H9 (cell line): ENCODE measurements at regions not wholly inside any gene's neighbourhood (a gene's known extent, or its start where the extent isn't known, plus 50 kb on each side); places are given as distances from the start of the nearest gene placed in this dataset.

Experiments used
- DNase-seq: peaks from one replicate; pipeline ENCODE4 v3.0.0-alpha.2; 2017
- H2AFZ ChIP-seq: one replicate; pipeline ENCODE4 v1.6.1; 2013; ENCODE audit warnings: mild to moderate bottlenecking, low read length, control low read depth, moderate library complexity
- H2AK5ac ChIP-seq: 2 replicates; pipeline ENCODE4 v1.6.1; 2013; ENCODE audit warnings: low read length, control low read depth, mixed read lengths; ENCODE audit not compliant: insufficient read length
- H2BK120ac ChIP-seq: one replicate; pipeline ENCODE4 v1.6.1; 2013; ENCODE audit warnings: low read depth, mild to moderate bottlenecking, low read length, control low read depth, inconsistent platforms; ENCODE audit not compliant: poor library complexity, severe bottlenecking
- H2BK12ac ChIP-seq: 2 replicates; pipeline ENCODE4 v1.6.1; 2013; ENCODE audit warnings: low read length, control low read depth, mixed read lengths, low read depth; ENCODE audit not compliant: insufficient read length
- H2BK15ac ChIP-seq: 2 replicates; pipeline ENCODE4 v1.6.1; 2013; ENCODE audit warnings: low read depth, low read length, control low read depth
- H2BK20ac ChIP-seq: one replicate; pipeline ENCODE4 v1.6.1; 2013; ENCODE audit warnings: low read depth, mild to moderate bottlenecking, low read length, control low read depth, inconsistent platforms; ENCODE audit not compliant: poor library complexity, severe bottlenecking
- H2BK5ac ChIP-seq: 2 replicates; pipeline ENCODE4 v1.6.1; 2013; ENCODE audit warnings: low read length, control low read depth, mixed read lengths; ENCODE audit not compliant: insufficient read length
- H3K14ac ChIP-seq: 2 replicates; pipeline ENCODE4 v1.6.1; 2013; ENCODE audit warnings: low read length, control low read depth; ENCODE audit not compliant: insufficient read depth
- H3K18ac ChIP-seq: 2 replicates; pipeline ENCODE4 v1.6.1; 2013; ENCODE audit warnings: low read depth, mild to moderate bottlenecking, mixed read lengths, low read length, control low read depth; ENCODE audit not compliant: insufficient read length
- H3K23ac ChIP-seq: 2 replicates; pipeline ENCODE4 v1.6.1; 2013; ENCODE audit warnings: low read length, control low read depth, mixed read lengths, low read depth; ENCODE audit not compliant: insufficient read length
- H3K23me2 ChIP-seq: 2 replicates; pipeline ENCODE4 v1.6.1; 2013; ENCODE audit warnings: low read depth, mild to moderate bottlenecking, mixed read lengths, low read length, control low read depth; ENCODE audit not compliant: insufficient read length, poor library complexity, severe bottlenecking
- H3K27ac ChIP-seq: 2 replicates; pipeline ENCODE4 v1.5.1; 2013; ENCODE audit warnings: low read length, control low read depth, mixed read lengths, low read depth; ENCODE audit not compliant: insufficient read length
- H3K27me3 ChIP-seq: 2 replicates; pipeline ENCODE4 v1.6.1; 2013; ENCODE audit warnings: low read length, control low read depth, inconsistent platforms; ENCODE audit not compliant: insufficient read depth
- H3K4ac ChIP-seq: 2 replicates; pipeline ENCODE4 v1.6.1; 2013; ENCODE audit warnings: low read depth, mild to moderate bottlenecking, control low read depth, inconsistent platforms, low read length, moderate library complexity
- H3K4me1 ChIP-seq: 2 replicates; pipeline ENCODE4 v1.6.1; 2013; ENCODE audit warnings: low read length, control low read depth, inconsistent platforms; ENCODE audit not compliant: insufficient read depth
- H3K4me2 ChIP-seq: 2 replicates; pipeline ENCODE4 v1.6.1; 2013; ENCODE audit warnings: low read length, control low read depth, mixed read lengths; ENCODE audit not compliant: insufficient read length, insufficient read depth
- H3K56ac ChIP-seq: 2 replicates; pipeline ENCODE4 v1.6.1; 2013; ENCODE audit warnings: low read depth, mild to moderate bottlenecking, mixed read lengths, low read length, control low read depth; ENCODE audit not compliant: insufficient read length
- H3K79me1 ChIP-seq: 2 replicates; pipeline ENCODE4 v1.6.1; 2013; ENCODE audit warnings: low read depth, mild to moderate bottlenecking, moderate library complexity, low read length, control low read depth, inconsistent platforms; ENCODE audit not compliant: insufficient read depth, poor library complexity, severe bottlenecking
- H3K79me2 ChIP-seq: 2 replicates; pipeline ENCODE4 v1.6.1; 2013; ENCODE audit warnings: low read length, control low read depth, inconsistent platforms; ENCODE audit not compliant: insufficient read depth
- H3K9ac ChIP-seq: 2 replicates; pipeline ENCODE4 v1.6.1; 2013; ENCODE audit warnings: low read length, control low read depth, mixed read lengths; ENCODE audit not compliant: insufficient read length; ENCODE audit errors: extremely low read depth
- H3K9me3 ChIP-seq: one replicate; pipeline ENCODE4 v1.6.1; 2013; ENCODE audit warnings: low read depth, low read length, inconsistent platforms; ENCODE audit not compliant: control insufficient read depth
- H3T11ph ChIP-seq: one replicate; pipeline ENCODE4 v1.6.1; 2013; ENCODE audit warnings: mild to moderate bottlenecking, low read length, control low read depth, inconsistent platforms
- H4K20me1 ChIP-seq: one replicate; pipeline ENCODE4 v1.6.1; 2013; ENCODE audit not compliant: control insufficient read depth, insufficient read length, insufficient read depth
- H4K5ac ChIP-seq: 2 replicates; pipeline ENCODE4 v1.6.1; 2013; ENCODE audit warnings: low read depth, mild to moderate bottlenecking, mixed read lengths, low read length, control low read depth; ENCODE audit not compliant: insufficient read length
- H4K8ac ChIP-seq: replicated peaks from 2 replicates; pipeline ENCODE4 v1.6.1; 2013; ENCODE audit warnings: low read length, control low read depth, mixed read lengths, low read depth; ENCODE audit not compliant: insufficient read length
- H4K91ac ChIP-seq: 2 replicates; pipeline ENCODE4 v1.6.1; 2013; ENCODE audit warnings: low read depth, mild to moderate bottlenecking, moderate library complexity, mixed read lengths, low read length, control low read depth; ENCODE audit not compliant: insufficient read length
- H3K27ac Mint-ChIP-seq, 3 experiments: 2 replicates in 2 of 3; 3 replicates in 1 of 3; pipeline ENCODE4 v1.8.0; 2020 to 2021; ENCODE audit warnings: mixed read lengths in 3 of 3, mild to moderate bottlenecking in 1 of 3, moderate library complexity in 1 of 3
- H3K27me3 Mint-ChIP-seq: 2 replicates; pipeline ENCODE4 v1.8.0; 2021; ENCODE audit warnings: low read depth, mild to moderate bottlenecking, moderate library complexity, mixed read lengths
- H3K36me3 Mint-ChIP-seq, 3 experiments: 2 replicates in 2 of 3; 3 replicates in 1 of 3; pipeline ENCODE4 v1.8.0; 2020 to 2021; ENCODE audit warnings: low read depth in 3 of 3, mixed read lengths in 3 of 3; ENCODE audit not compliant: insufficient read depth in 1 of 3
- H3K4me1 Mint-ChIP-seq, 2 experiments: 2 replicates each; pipeline ENCODE4 v1.8.0; 2020; ENCODE audit warnings: mixed read lengths in 2 of 2
- H3K4me3 Mint-ChIP-seq, 2 experiments: 2 replicates in 1 of 2; 3 replicates in 1 of 2; pipeline ENCODE4 v1.8.0; 2020 to 2021; ENCODE audit warnings: mild to moderate bottlenecking in 2 of 2, mixed read lengths in 2 of 2, moderate library complexity in 1 of 2
- H3K9me3 Mint-ChIP-seq, 2 experiments: 2 replicates in 1 of 2; 3 replicates in 1 of 2; pipeline ENCODE4 v1.8.0; 2020; ENCODE audit warnings: mild to moderate bottlenecking in 2 of 2, mixed read lengths in 2 of 2, moderate library complexity in 1 of 2
- CTCF ChIP-seq: fragments of 200-600 bp; sonication (generic); conservative IDR thresholded peaks from 3 replicates; pipeline ENCODE4 v1.8.0; 2021; ENCODE audit warnings: antibody characterized with exemption, mild to moderate bottlenecking
- WGBS: extraction: QIAGEN DNeasy Blood & Tissue Kit; methylation state at CpG from one replicate; pipeline ENCODE4 v1.1.7; 2013; ENCODE audit warnings: missing lambda C conversion rate, low lambda C conversion rate, mixed read lengths; ENCODE audit not compliant: insufficient read length; ENCODE audit errors: extremely low coverage; 5-methylcytosine and 5-hydroxymethylcytosine counted together

GRCh38 chr10:64007157-64007556 is 486.0 kb downstream of the REEP3 start:
- H3K23ac ChIP-seq, result no peak overlapping the region
- H3K23me2 ChIP-seq, result no peaks in the 10 kb centered on the region
- H2BK12ac ChIP-seq, result no peak overlapping the region
- no CpG with 5 or more reads among the region's 8 CpGs for WGBS
- no peak overlapping the region for H4K5ac ChIP-seq
- no peak for DNase-seq
- no peak for TF ChIP-seq CTCF
- H3K9ac ChIP-seq, result no peak overlapping the region
- Mint-ChIP-seq H3K4me3 (no peak overlapping the region), H3K9me3 (peaks cover 19 to 20% of the 10 kb centered on the region in 2 experiments), H3K36me3 (peaks cover 15 to 25% (median 16%) of the 10 kb centered on the region in 3 experiments), H3K4me1 (peaks cover 6% of the 10 kb centered on the region in 2 experiments), H3K27me3 (0 out of 2 replicates have a peak, but pooled peaks cover 1% of the 10 kb centered on the region), H3K27ac (no peak overlapping the region)
- no peak overlapping the region for H2BK20ac ChIP-seq
- no peaks in the 10 kb centered on the region for H3K79me1 ChIP-seq
- H2AFZ ChIP-seq, result no peak overlapping the region
- H3K27ac ChIP-seq, result no peak overlapping the region
- no peaks in the 10 kb centered on the region for H3K9me3 ChIP-seq
- no peak overlapping the region for H2BK5ac ChIP-seq
- no peak overlapping the region for H2AK5ac ChIP-seq
- H3K4me1 ChIP-seq, result peaks cover under 1% of the 10 kb centered on the region; the same call in 1 of the 2 replicates
- no peak overlapping the region for H3K56ac ChIP-seq
- no peaks in the 10 kb centered on the region for H3K27me3 ChIP-seq
- H3K18ac ChIP-seq, result no peak overlapping the region
- H3K4ac ChIP-seq, result no peak overlapping the region
- no peak overlapping the region for H4K8ac ChIP-seq
- H4K91ac ChIP-seq, result no peak overlapping the region
- H4K20me1 ChIP-seq, result no peaks in the 10 kb centered on the region
- H2BK120ac ChIP-seq, result no peak overlapping the region
- H3K14ac ChIP-seq, result no peak overlapping the region
- H2BK15ac ChIP-seq, result no peak overlapping the region
- H3K4me2 ChIP-seq, result no peak overlapping the region
- H3T11ph ChIP-seq, result no peak overlapping the region
- H3K79me2 ChIP-seq, result no peaks in the 10 kb centered on the region
